Ishikawa (cell line): ENCODE measurements at regions not wholly inside any gene's neighbourhood (a gene's known extent, or its start where the extent isn't known, plus 50 kb on each side); places are given as distances from the start of the nearest gene placed in this dataset.
A peak's percentile ranks its signal among the peaks of the same experiment; 100 is the strongest.

ENCODE experiments used
- CEBPB ChIP-seq: IDR thresholded peaks from 2 replicates; pipeline ENCODE4 v1.6.1; 2012
- CREB1 ChIP-seq: IDR thresholded peaks from 2 replicates; pipeline ENCODE4 v1.6.1; 2012; ENCODE audit warnings: low read depth
- EGR1 ChIP-seq: IDR thresholded peaks from 2 replicates; pipeline ENCODE4 v1.6.1; 2012
- EP300 ChIP-seq: IDR thresholded peaks from 2 replicates; pipeline ENCODE4 v1.6.1; 2012; ENCODE audit warnings: borderline replicate concordance
- FOXM1 ChIP-seq: IDR thresholded peaks from 2 replicates; pipeline ENCODE4 v1.6.1; 2012; ENCODE audit warnings: low read depth, borderline replicate concordance
- RAD21 ChIP-seq: IDR thresholded peaks from 2 replicates; pipeline ENCODE4 v1.6.1; 2012; ENCODE audit warnings: low read depth
- TAF1 ChIP-seq: IDR thresholded peaks from 2 replicates; pipeline ENCODE4 v1.6.1; 2012; ENCODE audit warnings: low read depth, mild to moderate bottlenecking
- TCF12 ChIP-seq: IDR thresholded peaks from 2 replicates; pipeline ENCODE4 v1.6.1; 2012; ENCODE audit warnings: low read depth
- YY1 ChIP-seq: IDR thresholded peaks from 2 replicates; pipeline ENCODE4 v1.6.1; 2012; ENCODE audit warnings: low read depth
- ZBTB7A ChIP-seq: IDR thresholded peaks from 2 replicates; pipeline ENCODE4 v1.6.1; 2012; ENCODE audit warnings: low read depth
- TF ChIP-seq, protein P1 (sequence below): IDR thresholded peaks from 2 replicates; pipeline ENCODE4 v1.6.1; 2012
- TF ChIP-seq, protein P2 (sequence below): IDR thresholded peaks from 2 replicates; pipeline ENCODE4 v1.6.1; 2012; ENCODE audit warnings: low read depth, mild to moderate bottlenecking

DNA sequence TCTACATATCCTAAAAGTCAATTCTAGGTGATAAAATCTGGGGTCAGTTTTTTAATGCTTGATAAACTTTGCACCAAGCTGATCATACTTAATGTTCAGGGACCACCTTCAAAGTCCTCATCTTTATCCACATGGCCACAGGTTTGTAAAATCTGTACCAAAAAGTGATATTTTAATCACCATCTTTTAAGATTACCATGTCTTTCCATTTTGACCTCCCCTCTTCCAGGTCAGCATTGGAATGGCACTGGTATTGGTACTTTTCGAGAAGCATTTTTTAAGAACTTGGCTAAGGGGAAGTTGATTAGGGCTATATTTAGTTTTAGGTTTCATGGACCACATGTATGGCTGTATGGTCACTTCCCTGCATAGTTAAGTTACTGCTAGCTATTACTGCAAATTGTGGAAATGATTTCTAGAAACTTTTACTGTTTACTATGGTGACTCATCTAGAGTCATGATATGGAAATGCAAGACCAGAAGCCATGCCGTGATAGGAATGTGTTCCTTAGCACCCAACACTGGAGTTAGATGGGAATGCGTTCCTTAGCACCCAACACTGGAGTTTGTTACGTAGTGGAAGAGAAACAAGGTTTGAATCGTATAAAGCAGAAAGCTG is 50.8 kb upstream of the ABLIM1 start:
- TF ChIP-seq FOXM1 (no peak), ZBTB7A (no peak), CREB1 (no peak), TAF1 (no peak), EGR1 (no peak), YY1 (no peak), TCF12 (no peak), EP300 (no peak; the same call in 1 of the 2 replicates), CEBPB (no peak), RAD21 (no peak)
- TF ChIP-seq, protein P1, sequence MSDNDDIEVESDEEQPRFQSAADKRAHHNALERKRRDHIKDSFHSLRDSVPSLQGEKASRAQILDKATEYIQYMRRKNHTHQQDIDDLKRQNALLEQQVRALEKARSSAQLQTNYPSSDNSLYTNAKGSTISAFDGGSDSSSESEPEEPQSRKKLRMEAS = peak; percentile 20
- TF ChIP-seq, protein P2, sequence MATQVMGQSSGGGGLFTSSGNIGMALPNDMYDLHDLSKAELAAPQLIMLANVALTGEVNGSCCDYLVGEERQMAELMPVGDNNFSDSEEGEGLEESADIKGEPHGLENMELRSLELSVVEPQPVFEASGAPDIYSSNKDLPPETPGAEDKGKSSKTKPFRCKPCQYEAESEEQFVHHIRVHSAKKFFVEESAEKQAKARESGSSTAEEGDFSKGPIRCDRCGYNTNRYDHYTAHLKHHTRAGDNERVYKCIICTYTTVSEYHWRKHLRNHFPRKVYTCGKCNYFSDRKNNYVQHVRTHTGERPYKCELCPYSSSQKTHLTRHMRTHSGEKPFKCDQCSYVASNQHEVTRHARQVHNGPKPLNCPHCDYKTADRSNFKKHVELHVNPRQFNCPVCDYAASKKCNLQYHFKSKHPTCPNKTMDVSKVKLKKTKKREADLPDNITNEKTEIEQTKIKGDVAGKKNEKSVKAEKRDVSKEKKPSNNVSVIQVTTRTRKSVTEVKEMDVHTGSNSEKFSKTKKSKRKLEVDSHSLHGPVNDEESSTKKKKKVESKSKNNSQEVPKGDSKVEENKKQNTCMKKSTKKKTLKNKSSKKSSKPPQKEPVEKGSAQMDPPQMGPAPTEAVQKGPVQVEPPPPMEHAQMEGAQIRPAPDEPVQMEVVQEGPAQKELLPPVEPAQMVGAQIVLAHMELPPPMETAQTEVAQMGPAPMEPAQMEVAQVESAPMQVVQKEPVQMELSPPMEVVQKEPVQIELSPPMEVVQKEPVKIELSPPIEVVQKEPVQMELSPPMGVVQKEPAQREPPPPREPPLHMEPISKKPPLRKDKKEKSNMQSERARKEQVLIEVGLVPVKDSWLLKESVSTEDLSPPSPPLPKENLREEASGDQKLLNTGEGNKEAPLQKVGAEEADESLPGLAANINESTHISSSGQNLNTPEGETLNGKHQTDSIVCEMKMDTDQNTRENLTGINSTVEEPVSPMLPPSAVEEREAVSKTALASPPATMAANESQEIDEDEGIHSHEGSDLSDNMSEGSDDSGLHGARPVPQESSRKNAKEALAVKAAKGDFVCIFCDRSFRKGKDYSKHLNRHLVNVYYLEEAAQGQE = no peak
